ENCODE measurements at regions not wholly inside any gene's neighbourhood (a gene's known extent, or its start where the extent isn't known, plus 50 kb on each side); places are given as distances from the start of the nearest gene placed in this dataset.

- Histone ChIP-seq H3K79me2 (ENCODE audit: insufficient read depth, low read length) (no peaks in the 10 kb centered on the region), H2AFZ (ENCODE audit: low read length) (no peak overlapping the region), H3K9ac (ENCODE audit: low read length) (no peak overlapping the region), H4K20me1 (ENCODE audit: insufficient read depth, low read length) (no peaks in the 10 kb centered on the region), H3K4me3 (ENCODE audit: low read depth, low read length, poor library complexity, severe bottlenecking) (no peak overlapping the region), H3K27ac (ENCODE audit: low read depth, low read length, poor library complexity, severe bottlenecking) (no peak overlapping the region), H3F3A (ENCODE audit: insufficient read depth, low read length) (no peaks in the 10 kb centered on the region), H3K4me1 (ENCODE audit: insufficient read depth, low read length, severe bottlenecking) (no peaks in the 10 kb centered on the region), H3K36me3 (ENCODE audit: insufficient read depth, low read length) (no peaks in the 10 kb centered on the region), H3K9me2 (ENCODE audit: low read depth, low read length) (no peaks in the 10 kb centered on the region), H3K4me2 (ENCODE audit: low read length) (no peak overlapping the region), H3K9me3 (ENCODE audit: low read length) (no peaks in the 10 kb centered on the region), H3K27me3 (ENCODE audit: insufficient read depth, low read length) (no peaks in the 10 kb centered on the region)
- TF ChIP-seq CTCF (IDR thresholded peaks at IDR 0.05; ENCODE audit: low read length): no peak
- TF ChIP-seq EZH2 (IDR thresholded peaks at IDR 0.05; ENCODE audit: borderline replicate concordance, low read length): no peak
These were observed 1165.3 kb downstream of the EFNB2 start for GRCh38 chr13:105370011-105370650.

DNA sequence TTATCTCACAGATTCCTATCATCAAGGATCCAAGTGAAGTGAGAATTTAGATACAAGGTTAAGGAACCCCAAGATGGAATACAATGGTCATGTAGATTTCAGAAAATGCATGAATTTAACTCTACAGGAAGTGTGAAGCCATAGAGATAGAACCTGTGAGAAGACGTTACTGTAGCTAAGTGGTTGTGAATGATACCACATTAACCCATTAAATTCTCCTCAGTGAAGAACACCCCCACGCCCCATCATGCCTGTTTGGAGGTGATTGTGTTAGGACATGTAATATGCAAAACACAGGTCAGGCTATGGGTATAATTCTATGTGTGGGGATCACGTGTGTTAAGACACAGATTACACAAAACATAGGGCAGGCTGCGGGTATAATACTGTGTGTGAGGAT, 1166.7 kb downstream of the EFNB2 start:
- Histone ChIP-seq H3K9me2 (ENCODE audit: low read depth, low read length) (no peaks in the 10 kb centered on the region), H3K27ac (ENCODE audit: low read depth, low read length, poor library complexity, severe bottlenecking) (no peak overlapping the region), H3K36me3 (ENCODE audit: insufficient read depth, low read length) (no peaks in the 10 kb centered on the region), H3K27me3 (ENCODE audit: insufficient read depth, low read length) (no peaks in the 10 kb centered on the region), H3K4me3 (ENCODE audit: low read depth, low read length, poor library complexity, severe bottlenecking) (no peak overlapping the region), H3K4me2 (ENCODE audit: low read length) (no peak overlapping the region), H3K9ac (ENCODE audit: low read length) (no peak overlapping the region), H3F3A (ENCODE audit: insufficient read depth, low read length) (no peaks in the 10 kb centered on the region), H4K20me1 (ENCODE audit: insufficient read depth, low read length) (no peaks in the 10 kb centered on the region), H3K9me3 (ENCODE audit: low read length) (no peaks in the 10 kb centered on the region), H2AFZ (ENCODE audit: low read length) (no peak overlapping the region), H3K4me1 (ENCODE audit: insufficient read depth, low read length, severe bottlenecking) (no peaks in the 10 kb centered on the region), H3K79me2 (ENCODE audit: insufficient read depth, low read length) (no peaks in the 10 kb centered on the region)
- TF ChIP-seq CTCF (IDR thresholded peaks at IDR 0.05; ENCODE audit: low read length): no peak
- no peak for TF ChIP-seq EZH2 (IDR thresholded peaks at IDR 0.05; ENCODE audit: borderline replicate concordance, low read length)

DNA sequence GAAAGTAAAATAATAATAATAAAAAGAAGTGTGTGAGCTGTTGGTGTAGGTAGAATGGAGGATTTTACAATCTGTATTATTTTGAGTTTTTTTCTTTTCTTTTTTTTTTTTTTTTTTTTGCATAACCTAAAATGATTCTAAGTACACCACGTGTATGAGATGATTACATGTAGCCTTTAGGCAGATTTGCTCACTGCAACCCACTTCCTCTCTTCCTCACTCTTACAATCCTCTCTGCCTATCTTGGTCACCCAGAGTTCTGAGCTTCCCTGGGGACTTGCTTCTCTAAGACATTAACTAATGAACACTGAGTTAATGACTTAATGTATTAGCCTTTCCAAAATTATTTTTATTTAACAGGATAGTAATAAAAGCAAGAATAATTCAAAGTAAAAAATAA, 1169.6 kb downstream of the EFNB2 start:
- no peak overlapping the region for H3K9ac ChIP-seq (ENCODE audit: low read length)
- no peak overlapping the region for H2AFZ ChIP-seq (ENCODE audit: low read length)
- no peaks in the 10 kb centered on the region for H3K9me2 ChIP-seq (ENCODE audit: low read depth, low read length)
- H3F3A ChIP-seq (ENCODE audit: insufficient read depth, low read length): no peaks in the 10 kb centered on the region
- H3K79me2 ChIP-seq (ENCODE audit: insufficient read depth, low read length): no peaks in the 10 kb centered on the region
- H3K36me3 ChIP-seq (ENCODE audit: insufficient read depth, low read length): no peaks in the 10 kb centered on the region
- no peaks in the 10 kb centered on the region for H3K4me1 ChIP-seq (ENCODE audit: insufficient read depth, low read length, severe bottlenecking)
- no peak overlapping the region for H3K27ac ChIP-seq (ENCODE audit: low read depth, low read length, poor library complexity, severe bottlenecking)
- no peak overlapping the region for H3K4me3 ChIP-seq (ENCODE audit: low read depth, low read length, poor library complexity, severe bottlenecking)
- H3K9me3 ChIP-seq (ENCODE audit: low read length): no peaks in the 10 kb centered on the region
- H3K27me3 ChIP-seq (ENCODE audit: insufficient read depth, low read length): no peaks in the 10 kb centered on the region
- TF ChIP-seq CTCF (IDR thresholded peaks at IDR 0.05; ENCODE audit: low read length) (no peak), EZH2 (IDR thresholded peaks at IDR 0.05; ENCODE audit: borderline replicate concordance, low read length) (no peak)
- no peaks in the 10 kb centered on the region for H4K20me1 ChIP-seq (ENCODE audit: insufficient read depth, low read length)
- no peak overlapping the region for H3K4me2 ChIP-seq (ENCODE audit: low read length)
